PC-3 (cell line): ENCODE measurements at regions not wholly inside any gene's neighbourhood (a gene's known extent, or its start where the extent isn't known, plus 50 kb on each side); places are given as distances from the start of the nearest gene placed in this dataset.

Experiments
- ATAC-seq: fragments of 200-7000 bp; cut with Tn5 transposase; 2 replicates; pipeline ENCODE4 v1.9.1; 2020; ENCODE audit warnings: mild to moderate bottlenecking, moderate library complexity
- BruUV-seq: library from RNA; stranded (reverse); fragments of 400-500 nt; replicated peaks from 2 replicates; lab custom pipeline; 2021; lab: Mats Ljungman, UMichigan
- CTCF ChIA-PET: fragments of 300-600 bp; sonication (Branson Sonifier 250); formaldehyde crosslinking; loops from one replicate; lab custom pipeline; 2022; ENCODE audit warnings: antibody characterized with exemption; lab: Charles Lee
- POLR2A ChIA-PET: fragments of 300-600 bp; sonication (Branson Sonifier 250); formaldehyde crosslinking; loops from one replicate; lab custom pipeline; 2022; ENCODE audit warnings: antibody characterized with exemption; ENCODE audit not compliant: unreplicated experiment; lab: Charles Lee
- DNase-seq: peaks from one replicate; pipeline ENCODE4 v3.0.0-alpha.2; 2015
- H2AFZ ChIP-seq: fragments of 300-600 bp; sonication (generic); 2 replicates; pipeline ENCODE4 v1.6.0; 2016; ENCODE audit warnings: antibody characterized with exemption, low read length
- H3F3A ChIP-seq: fragments of 300-600 bp; sonication (generic); one replicate; pipeline ENCODE4 v1.6.0; 2017; ENCODE audit warnings: antibody characterized with exemption, low read length, control low read depth, mild to moderate bottlenecking; ENCODE audit not compliant: unreplicated experiment
- H3K27ac ChIP-seq: fragments of 300-600 bp; sonication (generic); 2 replicates; pipeline ENCODE4 v1.5.1; 2016; ENCODE audit warnings: mild to moderate bottlenecking, low read length
- H3K27me3 ChIP-seq: fragments of 300-600 bp; sonication (generic); 2 replicates; pipeline ENCODE4 v1.6.1; 2016; ENCODE audit warnings: low read length, mixed read lengths
- H3K36me3 ChIP-seq: fragments of 300-600 bp; sonication (generic); 2 replicates; pipeline ENCODE4 v1.6.1; 2016; ENCODE audit warnings: low read depth, mixed run types, low read length, mixed read lengths
- H3K4me1 ChIP-seq: fragments of 300-600 bp; sonication (generic); 2 replicates; pipeline ENCODE4 v1.5.1; 2016; ENCODE audit warnings: low read length; ENCODE audit not compliant: insufficient read depth
- H3K4me2 ChIP-seq: fragments of 300-600 bp; sonication (generic); 2 replicates; pipeline ENCODE4 v1.6.0; 2016; ENCODE audit warnings: low read length
- H3K4me3 ChIP-seq: fragments of 300-600 bp; sonication (generic); 2 replicates; pipeline ENCODE4 v1.5.1; 2016; ENCODE audit warnings: mild to moderate bottlenecking, low read length, mixed read lengths
- H3K79me2 ChIP-seq: fragments of 300-600 bp; sonication (generic); 2 replicates; pipeline ENCODE4 v1.6.1; 2017; ENCODE audit warnings: low read length, mixed read lengths
- H3K9ac ChIP-seq: fragments of 300-600 bp; sonication (generic); 2 replicates; pipeline ENCODE4 v1.6.0; 2016; ENCODE audit warnings: mild to moderate bottlenecking, low read length
- H3K9me2 ChIP-seq: fragments of 300-600 bp; sonication (generic); replicated peaks from 2 replicates; pipeline ENCODE4 v1.6.1; 2016; ENCODE audit warnings: mixed run types, low read length, mixed read lengths
- H3K9me3 ChIP-seq: fragments of 300-600 bp; sonication (generic); 2 replicates; pipeline ENCODE4 v1.6.1; 2016; ENCODE audit warnings: low read length, mixed read lengths
- H4K20me1 ChIP-seq: fragments of 300-600 bp; sonication (generic); 2 replicates; pipeline ENCODE4 v1.6.1; 2016; ENCODE audit warnings: low read length, mixed read lengths
- EZH2 ChIP-seq: fragments of 300-600 bp; sonication (generic); IDR thresholded peaks from one replicate; pipeline ENCODE4 v1.6.1; 2017; ENCODE audit warnings: antibody characterized with exemption, mild to moderate bottlenecking, low read length; ENCODE audit not compliant: unreplicated experiment
- EZH2phosphoT487 ChIP-seq: fragments of 300-600 bp; sonication (generic); IDR thresholded peaks from 2 replicates; pipeline ENCODE4 v1.6.1; 2018; ENCODE audit warnings: mild to moderate bottlenecking, antibody characterized with exemption, low read length, borderline replicate concordance
- intact Hi-C: fragments of 100-400 bp; cut with micrococcal nuclease; formaldehyde crosslinking; loops from 2 replicates; pipeline ENCODE4 v1.9.0; 2023
- TF ChIP-seq, protein P1 (sequence below): fragments of 300-600 bp; sonication (generic); conservative IDR thresholded peaks from 2 replicates; pipeline ENCODE4 v1.5.1; 2017; ENCODE audit warnings: antibody characterized with exemption, low read depth, mild to moderate bottlenecking, low read length

DNA sequence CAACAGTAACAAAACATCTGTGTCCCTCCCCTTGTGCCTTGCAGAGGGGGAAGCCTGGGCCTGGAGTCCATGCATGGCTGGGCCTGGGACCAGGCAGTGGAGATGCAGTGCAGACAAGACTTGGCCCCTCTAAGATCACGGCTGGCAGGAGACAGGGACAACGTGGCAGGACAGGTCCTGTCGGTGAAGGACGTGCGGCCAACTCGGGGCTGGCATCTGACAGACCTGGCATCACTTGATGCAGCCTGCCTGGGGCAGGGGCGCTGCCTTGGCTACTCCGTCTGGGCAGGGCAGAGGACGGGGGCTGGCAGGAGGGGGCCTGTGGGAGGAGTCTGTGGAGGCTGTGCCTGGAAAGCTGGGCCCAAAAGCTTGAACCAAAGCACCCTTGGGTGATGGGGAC lies 112.1 kb downstream of the CPZ start:
- H3K9me3 ChIP-seq: no peaks in the 10 kb centered on the region
- peaks cover 83% of the 10 kb centered on the region for H3K27me3 ChIP-seq
- CTCF ChIA-PET: no interaction called here
- no peaks in the 10 kb centered on the region for H3F3A ChIP-seq
- no peaks in the 10 kb centered on the region for H3K9me2 ChIP-seq
- H3K79me2 ChIP-seq: no peaks in the 10 kb centered on the region
- no peaks in the 10 kb centered on the region for H3K36me3 ChIP-seq
- no peak overlapping the region for H3K9ac ChIP-seq
- H4K20me1 ChIP-seq: no peaks in the 10 kb centered on the region
- POLR2A ChIA-PET: no interaction called here
- DNase-seq (no peak), ATAC-seq (no peak)
- TF ChIP-seq EZH2: no peak
- TF ChIP-seq EZH2phosphoT487: no peak
- TF ChIP-seq, protein P1, sequence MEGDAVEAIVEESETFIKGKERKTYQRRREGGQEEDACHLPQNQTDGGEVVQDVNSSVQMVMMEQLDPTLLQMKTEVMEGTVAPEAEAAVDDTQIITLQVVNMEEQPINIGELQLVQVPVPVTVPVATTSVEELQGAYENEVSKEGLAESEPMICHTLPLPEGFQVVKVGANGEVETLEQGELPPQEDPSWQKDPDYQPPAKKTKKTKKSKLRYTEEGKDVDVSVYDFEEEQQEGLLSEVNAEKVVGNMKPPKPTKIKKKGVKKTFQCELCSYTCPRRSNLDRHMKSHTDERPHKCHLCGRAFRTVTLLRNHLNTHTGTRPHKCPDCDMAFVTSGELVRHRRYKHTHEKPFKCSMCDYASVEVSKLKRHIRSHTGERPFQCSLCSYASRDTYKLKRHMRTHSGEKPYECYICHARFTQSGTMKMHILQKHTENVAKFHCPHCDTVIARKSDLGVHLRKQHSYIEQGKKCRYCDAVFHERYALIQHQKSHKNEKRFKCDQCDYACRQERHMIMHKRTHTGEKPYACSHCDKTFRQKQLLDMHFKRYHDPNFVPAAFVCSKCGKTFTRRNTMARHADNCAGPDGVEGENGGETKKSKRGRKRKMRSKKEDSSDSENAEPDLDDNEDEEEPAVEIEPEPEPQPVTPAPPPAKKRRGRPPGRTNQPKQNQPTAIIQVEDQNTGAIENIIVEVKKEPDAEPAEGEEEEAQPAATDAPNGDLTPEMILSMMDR: no peak
- no peak overlapping the region for H2AFZ ChIP-seq
- no peaks in the 10 kb centered on the region for H3K4me1 ChIP-seq
- no peak overlapping the region for H3K4me3 ChIP-seq
- no peak overlapping the region for H3K27ac ChIP-seq
- BruUV-seq: no TSS peak
- no peak overlapping the region for H3K4me2 ChIP-seq
- intact Hi-C loops: no loop called here

GRCh38 chr4:8703857-8704495 lies 111.4 kb downstream of the CPZ start:
- BruUV-seq: no TSS peak
- Histone ChIP-seq H3K27ac (no peak overlapping the region), H3K36me3 (no peaks in the 10 kb centered on the region), H3F3A (no peaks in the 10 kb centered on the region), H3K4me1 (no peaks in the 10 kb centered on the region), H4K20me1 (no peaks in the 10 kb centered on the region), H3K9me3 (no peaks in the 10 kb centered on the region), H3K4me2 (no peak overlapping the region), H2AFZ (no peak overlapping the region), H3K27me3 (peaks cover 84% of the 10 kb centered on the region), H3K4me3 (no peak overlapping the region), H3K79me2 (no peaks in the 10 kb centered on the region), H3K9ac (no peak overlapping the region), H3K9me2 (no peaks in the 10 kb centered on the region)
- ChIA-PET CTCF (no interaction called here), POLR2A (no interaction called here)
- DNase-seq: no peak
- TF ChIP-seq, protein P1: no peak
- TF ChIP-seq EZH2phosphoT487 (no peak), EZH2 (no peak)
- intact Hi-C loops: no loop called here
- no peak for ATAC-seq

DNA sequence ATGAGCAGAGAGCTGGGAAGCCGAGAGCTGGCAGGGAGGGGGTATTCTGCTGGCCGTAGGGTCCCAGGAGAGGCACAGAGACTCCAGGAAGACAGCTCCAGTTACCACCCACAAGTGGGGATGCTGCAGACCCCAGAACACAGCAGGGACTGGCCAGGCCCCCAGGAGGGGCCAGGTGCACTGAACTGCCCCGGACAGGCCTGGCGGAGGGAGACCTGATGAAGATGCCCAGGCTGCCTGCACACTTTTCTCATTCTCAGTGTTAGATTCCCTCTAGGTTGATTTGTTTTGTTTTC lies 110.8 kb downstream of the CPZ start:
- POLR2A ChIA-PET: no interaction called here
- no peaks in the 10 kb centered on the region for H3K4me1 ChIP-seq
- H3K9ac ChIP-seq: no peak overlapping the region
- no peaks in the 10 kb centered on the region for H3K9me2 ChIP-seq
- intact Hi-C loops: no loop called here
- H3K4me2 ChIP-seq: no peak overlapping the region
- no peak for TF ChIP-seq EZH2phosphoT487
- TF ChIP-seq EZH2: no peak
- TF ChIP-seq, protein P1: no peak
- no TSS peak for BruUV-seq
- CTCF ChIA-PET: no interaction called here
- no peak overlapping the region for H3K4me3 ChIP-seq
- peaks cover 86% of the 10 kb centered on the region for H3K27me3 ChIP-seq
- no peaks in the 10 kb centered on the region for H3F3A ChIP-seq
- DNase-seq (no peak), ATAC-seq (no peak)
- H4K20me1 ChIP-seq: no peaks in the 10 kb centered on the region
- no peaks in the 10 kb centered on the region for H3K36me3 ChIP-seq
- H2AFZ ChIP-seq: no peak overlapping the region
- H3K9me3 ChIP-seq: no peaks in the 10 kb centered on the region
- no peak overlapping the region for H3K27ac ChIP-seq
- no peaks in the 10 kb centered on the region for H3K79me2 ChIP-seq
